Esophagus muscularis mucosa (tissue), 4 donors: ENCODE measurements at regions not wholly inside any gene's neighbourhood (a gene's known extent, or its start where the extent isn't known, plus 50 kb on each side); places are given as distances from the start of the nearest gene placed in this dataset.

Experiments used
- DNase-seq: peaks from one replicate; pipeline ENCODE4 v3.0.0-alpha.2; 2017; ENCODE audit errors: extremely low spot score
- H3K27ac ChIP-seq, 4 donors: fragments of 200-600 bp; sonication (generic); replicated peaks in 1 of 4; 1 replicate in 3 of 4; 2 replicates in 1 of 4; pipeline ENCODE4 v1.5.1; 2016 to 2019; ENCODE audit warnings: mild to moderate bottlenecking in 1 of 4
- H3K27me3 ChIP-seq, 4 donors: fragments of 200-600 bp; sonication (generic); one replicate each; pipeline versions ENCODE4 v1.5.1 to v1.6.0; 2016 to 2019
- H3K36me3 ChIP-seq, 4 donors: fragments of 200-600 bp; sonication (generic); one replicate each; pipeline ENCODE4 v1.5.1; 2016 to 2019
- H3K4me1 ChIP-seq, 4 donors: fragments of 200-600 bp; sonication (generic); one replicate each; pipeline ENCODE4 v1.5.1; 2016 to 2019
- H3K4me3 ChIP-seq, 4 donors: fragments of 200-600 bp; sonication (generic); 1 replicate in 2 of 4; 2 replicates in 2 of 4; pipeline ENCODE4 v1.5.1; 2016 to 2019; ENCODE audit warnings: mild to moderate bottlenecking in 4 of 4, moderate library complexity in 1 of 4
- H3K9me3 ChIP-seq, 4 donors: fragments of 200-600 bp; sonication (generic); 1 replicate in 3 of 4; 2 replicates in 1 of 4; pipeline ENCODE4 v1.5.1; 2016 to 2019
- EP300 ChIP-seq: sonication (generic); formaldehyde crosslinking; IDR thresholded peaks from one replicate; pipeline ENCODE4 v1.6.1; 2017; ENCODE audit warnings: antibody characterized with exemption
- POLR2A ChIP-seq: fragments of 450-650 bp; IDR thresholded peaks from one replicate; pipeline ENCODE4 v1.6.1; 2017; ENCODE audit warnings: antibody characterized with exemption, moderate library complexity, mild to moderate bottlenecking, low read depth
- POLR2AphosphoS5 ChIP-seq, 2 donors: sonication (generic); formaldehyde crosslinking; IDR thresholded peaks; one replicate each; pipeline ENCODE4 v1.6.1; 2017; ENCODE audit warnings: antibody characterized with exemption in 2 of 2
- WGBS: methylation state at CpG from one replicate; pipeline ENCODE4 v1.1.5; 2018; 5-methylcytosine and 5-hydroxymethylcytosine counted together
- intact Hi-C: fragments of 100-400 bp; cut with DNase I; formaldehyde crosslinking; loops from one replicate; pipeline ENCODE4 v1.15.1; 2023
- TF ChIP-seq, protein P1 (sequence below), 3 experiments: fragments of 200-600 bp in 2 of 3; fragments of 450-650 bp in 1 of 3; sonication (generic) in 2 of 3; IDR thresholded peaks; one replicate each; pipeline ENCODE4 v1.5.1; 2017 to 2019; ENCODE audit warnings: antibody characterized with exemption in 3 of 3, mild to moderate bottlenecking in 2 of 3, moderate library complexity in 1 of 3

GRCh38 chr3:162034368-162034767, 537.8 kb downstream of the OTOL1 start:
- no peaks in the 10 kb centered on the region for H3K9me3 ChIP-seq
- WGBS = 68% methylated on average over 2 of the region's 2 CpGs
- H3K4me1 ChIP-seq = no peaks in the 10 kb centered on the region
- intact Hi-C loops = no loop called here
- TF ChIP-seq, protein P1, sequence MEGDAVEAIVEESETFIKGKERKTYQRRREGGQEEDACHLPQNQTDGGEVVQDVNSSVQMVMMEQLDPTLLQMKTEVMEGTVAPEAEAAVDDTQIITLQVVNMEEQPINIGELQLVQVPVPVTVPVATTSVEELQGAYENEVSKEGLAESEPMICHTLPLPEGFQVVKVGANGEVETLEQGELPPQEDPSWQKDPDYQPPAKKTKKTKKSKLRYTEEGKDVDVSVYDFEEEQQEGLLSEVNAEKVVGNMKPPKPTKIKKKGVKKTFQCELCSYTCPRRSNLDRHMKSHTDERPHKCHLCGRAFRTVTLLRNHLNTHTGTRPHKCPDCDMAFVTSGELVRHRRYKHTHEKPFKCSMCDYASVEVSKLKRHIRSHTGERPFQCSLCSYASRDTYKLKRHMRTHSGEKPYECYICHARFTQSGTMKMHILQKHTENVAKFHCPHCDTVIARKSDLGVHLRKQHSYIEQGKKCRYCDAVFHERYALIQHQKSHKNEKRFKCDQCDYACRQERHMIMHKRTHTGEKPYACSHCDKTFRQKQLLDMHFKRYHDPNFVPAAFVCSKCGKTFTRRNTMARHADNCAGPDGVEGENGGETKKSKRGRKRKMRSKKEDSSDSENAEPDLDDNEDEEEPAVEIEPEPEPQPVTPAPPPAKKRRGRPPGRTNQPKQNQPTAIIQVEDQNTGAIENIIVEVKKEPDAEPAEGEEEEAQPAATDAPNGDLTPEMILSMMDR (IDR thresholded peaks at IDR 0.05) = no peak
- TF ChIP-seq EP300 = no peak
- TF ChIP-seq POLR2A = no peak
- TF ChIP-seq POLR2AphosphoS5 (IDR thresholded peaks at IDR 0.05) = no peak
- H3K4me3 ChIP-seq = no peak overlapping the region
- no peaks in the 10 kb centered on the region for H3K27me3 ChIP-seq
- H3K27ac ChIP-seq = no peak overlapping the region
- no peaks in the 10 kb centered on the region for H3K36me3 ChIP-seq
- no peak for DNase-seq

DNA sequence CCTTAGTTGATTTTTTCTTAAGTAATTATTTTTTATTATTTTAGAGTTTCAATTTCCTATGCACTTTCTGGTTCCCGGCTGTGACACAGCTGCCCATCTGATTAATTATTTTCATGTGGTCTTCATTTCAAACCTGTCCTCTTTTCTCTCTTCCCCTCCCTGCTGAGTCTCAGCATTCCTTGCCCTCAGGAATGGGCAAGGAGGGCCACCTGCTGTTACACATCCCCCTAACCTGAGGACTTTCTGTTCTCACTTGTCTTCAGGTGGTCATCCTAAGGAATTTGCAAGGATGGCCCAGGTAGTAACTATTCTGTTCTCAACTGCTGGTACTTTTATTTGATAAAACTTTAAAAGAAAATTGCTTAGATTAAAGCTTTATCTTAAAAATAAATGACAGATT, 545.0 kb downstream of the OTOL1 start:
- H3K36me3 ChIP-seq = no peaks in the 10 kb centered on the region
- DNase-seq = no peak
- no peaks in the 10 kb centered on the region for H3K27me3 ChIP-seq
- no peak overlapping the region for H3K4me3 ChIP-seq
- TF ChIP-seq, protein P1 (IDR thresholded peaks at IDR 0.05) = no peak
- TF ChIP-seq POLR2AphosphoS5 (IDR thresholded peaks at IDR 0.05) (no peak), POLR2A (no peak), EP300 (no peak)
- intact Hi-C loops = no loop called here
- no peaks in the 10 kb centered on the region for H3K4me1 ChIP-seq
- no peaks in the 10 kb centered on the region for H3K9me3 ChIP-seq
- H3K27ac ChIP-seq = no peak overlapping the region
- WGBS = 59% methylated on average over 1 of the region's 1 CpG

- Histone ChIP-seq H3K9me3 (no peaks in the 10 kb centered on the region), H3K4me1 (no peaks in the 10 kb centered on the region), H3K4me3 (no peak overlapping the region), H3K36me3 (no peaks in the 10 kb centered on the region), H3K27me3 (no peaks in the 10 kb centered on the region), H3K27ac (no peak overlapping the region)
- intact Hi-C loops = no loop called here
- DNase-seq = no peak
- TF ChIP-seq POLR2A (no peak), EP300 (no peak), POLR2AphosphoS5 (IDR thresholded peaks at IDR 0.05) (no peak)
- TF ChIP-seq, protein P1 (IDR thresholded peaks at IDR 0.05) = no peak
Observed at GRCh38 chr3:162052636-162053035, 556.0 kb downstream of the OTOL1 start.

- H3K27me3 ChIP-seq = no peaks in the 10 kb centered on the region
- DNase-seq = no peak
- no peaks in the 10 kb centered on the region for H3K9me3 ChIP-seq
- TF ChIP-seq POLR2AphosphoS5 (IDR thresholded peaks at IDR 0.05) (no peak), EP300 (no peak), POLR2A (no peak)
- TF ChIP-seq, protein P1 (IDR thresholded peaks at IDR 0.05) = no peak
- 85% methylated on average over 2 of the region's 2 CpGs for WGBS
- no peak overlapping the region for H3K27ac ChIP-seq
- no peaks in the 10 kb centered on the region for H3K4me1 ChIP-seq
- H3K36me3 ChIP-seq = no peaks in the 10 kb centered on the region
- intact Hi-C loops = no loop called here
- H3K4me3 ChIP-seq = no peak overlapping the region
Observed at GRCh38 chr3:162072656-162073164, 576.1 kb downstream of the OTOL1 start.

DNA sequence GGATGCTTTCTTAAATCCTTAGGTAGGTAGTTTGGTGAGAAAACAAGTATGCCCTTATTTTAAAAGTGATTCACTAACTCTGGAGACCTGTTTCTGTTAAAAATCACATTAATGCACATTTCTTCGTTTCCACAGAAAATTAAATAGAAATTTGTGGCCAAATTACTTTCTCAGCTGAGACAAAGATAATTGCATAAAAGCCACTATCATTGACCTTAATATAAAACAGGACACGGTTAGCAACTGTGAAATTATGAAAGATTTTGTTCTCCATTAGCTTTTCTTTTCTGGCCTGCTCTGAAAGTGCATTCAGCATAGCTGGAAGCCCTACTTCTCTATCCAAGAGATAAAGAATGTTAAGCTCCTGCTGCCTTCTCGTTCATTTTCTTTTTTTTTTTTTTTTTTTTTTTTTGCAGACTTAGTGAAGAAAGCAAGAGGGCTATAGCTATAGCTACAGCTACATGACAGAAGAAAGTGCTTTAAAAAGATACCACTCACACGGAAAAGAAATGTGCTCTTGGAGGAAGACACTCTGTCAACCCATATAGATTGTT, 576.9 kb downstream of the OTOL1 start:
- no peaks in the 10 kb centered on the region for H3K36me3 ChIP-seq
- H3K4me1 ChIP-seq = no peaks in the 10 kb centered on the region
- H3K27ac ChIP-seq = no peak overlapping the region
- H3K4me3 ChIP-seq = no peak overlapping the region
- no peaks in the 10 kb centered on the region for H3K27me3 ChIP-seq
- no peaks in the 10 kb centered on the region for H3K9me3 ChIP-seq
- WGBS = 54% methylated on average over 4 of the region's 4 CpGs
- intact Hi-C loops = no loop called here
- TF ChIP-seq POLR2A (no peak), POLR2AphosphoS5 (IDR thresholded peaks at IDR 0.05) (no peak), EP300 (no peak)
- TF ChIP-seq, protein P1 (IDR thresholded peaks at IDR 0.05) = no peak
- DNase-seq = no peak
